Stimulated activated effector memory CD8-positive, alpha-beta T cell treated with anti-CD3 and anti-CD28 coated beads, Interleukin-12 subunit alpha, Interleukin-12 subunit beta, amount 100 ng/mL, for 72 hours (primary cell): ENCODE measurements at regions not wholly inside any gene's neighbourhood (a gene's known extent, or its start where the extent isn't known, plus 50 kb on each side); places are given as distances from the start of the nearest gene placed in this dataset.
"Not testable (repeated sequence)": the region's sequence is repeated elsewhere in the genome, so short reads cannot be mapped to it uniquely, and the experiment has no call there.

Experiments
- ATAC-seq: fragments of 150-1000 bp; cut with Tn5 transposase; 2 replicates; pipeline ENCODE4 v1.10.0; 2021
- DNase-seq, 2 donors: peaks; one replicate each; pipeline ENCODE4 v3.0.0; 2021 to 2022; ENCODE audit warnings: low spot score in 2 of 2
- H3K27ac Mint-ChIP-seq: one replicate; pipeline ENCODE4 v1.8.0; 2022; ENCODE audit warnings: mild to moderate bottlenecking, mixed read lengths
- H3K36me3 Mint-ChIP-seq: one replicate; pipeline ENCODE4 v1.8.0; 2022; ENCODE audit warnings: mild to moderate bottlenecking, mixed read lengths
- H3K4me1 Mint-ChIP-seq: one replicate; pipeline ENCODE4 v1.8.0; 2022; ENCODE audit warnings: mixed read lengths
- H3K4me3 Mint-ChIP-seq: one replicate; pipeline ENCODE4 v1.8.0; 2022; ENCODE audit warnings: mild to moderate bottlenecking, mixed read lengths
- H3K9me3 Mint-ChIP-seq: one replicate; pipeline ENCODE4 v1.8.0; 2022; ENCODE audit warnings: mixed read lengths

DNA sequence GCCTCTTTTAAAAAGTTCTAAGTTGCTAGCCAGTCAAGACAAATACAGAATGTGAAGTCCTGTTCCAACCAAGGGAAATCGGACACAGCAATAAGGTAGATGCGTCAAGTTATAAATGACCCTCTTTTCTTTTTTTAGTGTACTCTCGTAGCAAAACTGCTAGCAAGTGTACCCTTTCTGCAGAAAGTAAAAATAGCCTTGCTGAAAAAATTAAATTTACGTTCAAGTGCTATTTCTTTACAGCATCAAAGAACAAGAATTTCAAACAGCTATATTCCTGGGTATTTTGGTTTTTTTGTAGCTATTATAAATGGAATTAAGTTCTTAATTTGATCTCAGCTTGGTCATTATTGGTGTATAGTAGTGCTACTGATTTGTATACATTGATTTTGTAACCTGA lies 119.2 kb downstream of the NAA11 start:
- Mint-ChIP-seq H3K9me3 (peaks cover 3% of the 10 kb centered on the region), H3K36me3 (no peaks in the 10 kb centered on the region), H3K4me3 (no peak overlapping the region), H3K27ac (no peak overlapping the region), H3K4me1 (no peaks in the 10 kb centered on the region)
- ATAC-seq: no peak
- no peak for DNase-seq

DNA sequence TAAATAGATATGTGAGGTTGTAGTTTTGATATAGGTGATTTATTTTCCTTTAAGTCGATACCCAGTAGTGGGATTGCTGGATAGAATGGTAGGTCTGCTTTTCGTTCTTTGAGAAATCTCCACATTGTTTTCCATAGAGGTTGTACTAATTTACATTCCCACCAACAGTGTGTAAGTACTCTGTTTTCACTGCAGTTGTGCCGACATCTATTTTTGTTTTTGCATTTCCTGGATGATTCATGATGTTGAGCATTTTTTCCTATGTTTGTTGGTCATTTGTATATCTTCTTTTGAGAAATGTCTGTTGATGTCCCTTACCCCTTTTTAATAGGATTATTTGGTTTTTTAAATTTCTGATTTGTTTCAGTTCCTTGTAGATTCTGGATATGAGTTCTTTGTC lies 120.7 kb downstream of the NAA11 start:
- Mint-ChIP-seq H3K27ac (no peak overlapping the region), H3K9me3 (peaks cover 5% of the 10 kb centered on the region), H3K4me3 (no peak overlapping the region), H3K36me3 (no peaks in the 10 kb centered on the region), H3K4me1 (no peaks in the 10 kb centered on the region)
- no peak for DNase-seq
- ATAC-seq: no peak

GRCh38 chr4:79201971-79202370 lies 123.9 kb downstream of the NAA11 start:
- Mint-ChIP-seq H3K4me3 (no peak overlapping the region), H3K4me1 (no peaks in the 10 kb centered on the region), H3K9me3 (peaks cover 5% of the 10 kb centered on the region), H3K27ac (no peak overlapping the region), H3K36me3 (no peaks in the 10 kb centered on the region)
- no peak for DNase-seq
- ATAC-seq: no peak

DNA sequence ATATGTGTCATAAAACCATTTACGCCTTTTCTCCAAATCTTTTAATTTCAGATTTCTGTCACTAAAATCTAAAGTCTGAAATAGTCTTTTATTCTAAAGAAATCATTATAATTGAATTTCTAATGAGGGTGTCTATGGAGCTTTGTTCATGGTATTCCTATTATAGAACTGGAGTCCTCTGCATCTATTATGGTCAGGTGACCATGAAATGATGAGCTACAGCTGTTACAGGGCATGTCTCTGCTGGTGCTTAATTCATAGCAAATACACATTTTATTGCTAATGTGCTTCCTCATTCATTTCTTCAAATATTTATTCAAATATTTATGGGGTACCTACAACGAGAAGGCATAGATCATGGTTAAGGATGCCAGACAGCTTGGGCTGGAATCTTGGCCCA lies 126.1 kb downstream of the NAA11 start:
- no peaks in the 10 kb centered on the region for H3K4me1 Mint-ChIP-seq
- H3K9me3 Mint-ChIP-seq: peaks cover 9% of the 10 kb centered on the region
- no peaks in the 10 kb centered on the region for H3K36me3 Mint-ChIP-seq
- ATAC-seq (no peak), DNase-seq (no peak)
- H3K4me3 Mint-ChIP-seq: no peak overlapping the region
- H3K27ac Mint-ChIP-seq: no peak overlapping the region

DNA sequence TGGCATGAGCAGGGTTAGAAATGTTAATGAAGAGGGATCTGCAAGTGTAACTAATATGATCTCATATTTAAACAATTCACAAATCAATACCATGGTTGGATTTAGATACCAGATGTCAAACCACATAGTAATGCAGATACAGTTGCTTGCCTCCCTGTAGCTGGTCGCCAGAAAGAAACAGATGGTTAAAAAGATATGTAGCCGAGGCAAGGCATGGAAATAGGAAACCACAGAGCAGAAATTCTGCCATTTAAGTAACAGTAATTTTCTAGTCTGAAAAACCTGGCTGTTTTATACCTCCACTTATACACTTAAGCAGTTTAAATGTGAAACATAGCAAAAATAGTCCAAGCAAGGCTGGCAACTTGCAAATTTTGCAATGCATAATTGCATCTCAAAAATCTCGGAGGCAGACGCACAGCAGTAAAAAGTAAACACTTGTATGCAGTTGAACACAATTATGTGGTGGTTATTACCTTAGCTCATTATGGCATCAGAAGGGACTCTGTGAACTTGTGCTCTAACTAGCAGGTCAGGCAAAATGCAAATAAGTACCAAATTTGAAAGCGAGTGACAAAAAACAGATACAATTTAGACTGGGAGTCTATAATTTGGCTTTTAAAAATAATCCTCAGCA lies 126.8 kb downstream of the NAA11 start:
- DNase-seq: no peak
- ATAC-seq: no peak
- no peak overlapping the region for H3K27ac Mint-ChIP-seq
- H3K4me1 Mint-ChIP-seq: no peaks in the 10 kb centered on the region
- no peak overlapping the region for H3K4me3 Mint-ChIP-seq
- H3K36me3 Mint-ChIP-seq: no peaks in the 10 kb centered on the region
- peaks cover 12% of the 10 kb centered on the region for H3K9me3 Mint-ChIP-seq

- no peak for ATAC-seq
- Mint-ChIP-seq H3K27ac (no peak overlapping the region), H3K4me1 (no peaks in the 10 kb centered on the region), H3K4me3 (no peak overlapping the region), H3K36me3 (no peaks in the 10 kb centered on the region), H3K9me3 (peaks cover 12% of the 10 kb centered on the region)
- DNase-seq: no peak
Measured at GRCh38 chr4:79197275-79198009, 128.4 kb downstream of the NAA11 start.

GRCh38 chr4:79191292-79191691 lies 134.6 kb downstream of the NAA11 start:
- H3K36me3 Mint-ChIP-seq, H3K4me1 Mint-ChIP-seq, H3K4me3 Mint-ChIP-seq, ATAC-seq, DNase-seq, H3K27ac Mint-ChIP-seq: not testable (repeated sequence)
- peaks cover 19% of the 10 kb centered on the region for H3K9me3 Mint-ChIP-seq

DNA sequence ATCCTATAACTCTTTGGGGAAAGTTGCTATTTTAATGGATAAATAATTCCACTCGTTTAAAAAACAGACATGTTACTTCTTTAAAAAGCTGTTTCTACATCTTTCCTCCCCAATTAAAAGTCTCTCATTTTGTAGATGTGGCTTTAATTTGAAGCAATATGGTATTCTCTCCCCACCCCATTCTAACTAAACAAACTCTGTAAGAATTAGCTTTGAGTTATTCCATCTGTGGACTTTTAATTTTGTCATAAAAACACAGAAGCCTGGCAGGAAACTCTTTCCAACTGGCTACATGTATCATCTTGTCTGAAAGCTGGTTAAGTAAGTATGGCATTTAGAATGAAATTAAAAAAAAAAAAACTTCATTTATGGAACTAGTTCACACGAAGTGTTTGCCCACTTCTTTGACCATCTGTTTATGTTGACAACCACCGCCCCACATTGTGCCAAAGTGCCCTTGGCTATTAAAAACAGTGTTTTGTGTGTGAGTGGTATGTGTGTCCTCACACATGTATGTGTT lies 140.3 kb downstream of the NAA11 start:
- no peak for DNase-seq
- no peaks in the 10 kb centered on the region for H3K4me1 Mint-ChIP-seq
- no peak overlapping the region for H3K27ac Mint-ChIP-seq
- no peaks in the 10 kb centered on the region for H3K36me3 Mint-ChIP-seq
- H3K4me3 Mint-ChIP-seq: no peak overlapping the region
- ATAC-seq: no peak
- peaks cover 12% of the 10 kb centered on the region for H3K9me3 Mint-ChIP-seq

- Mint-ChIP-seq H3K4me1 (no peaks in the 10 kb centered on the region), H3K27ac (no peak overlapping the region), H3K9me3 (peaks cover 9% of the 10 kb centered on the region), H3K36me3 (no peaks in the 10 kb centered on the region), H3K4me3 (no peak overlapping the region)
- ATAC-seq: no peak
- DNase-seq: no peak
Measured at GRCh38 chr4:79184476-79184875, 141.4 kb downstream of the NAA11 start.

GRCh38 chr4:79182209-79182608 lies 143.7 kb downstream of the NAA11 start:
- Mint-ChIP-seq H3K36me3 (no peaks in the 10 kb centered on the region), H3K4me3 (no peak overlapping the region), H3K4me1 (no peaks in the 10 kb centered on the region), H3K9me3 (peaks cover 4% of the 10 kb centered on the region), H3K27ac (no peak overlapping the region)
- DNase-seq (no peak), ATAC-seq (no peak)

- Mint-ChIP-seq H3K27ac (no peak overlapping the region), H3K4me1 (no peaks in the 10 kb centered on the region), H3K36me3 (no peaks in the 10 kb centered on the region), H3K4me3 (no peak overlapping the region), H3K9me3 (peaks cover 4% of the 10 kb centered on the region)
- ATAC-seq (no peak), DNase-seq (no peak)
Measured at GRCh38 chr4:79181190-79181589, 144.7 kb downstream of the NAA11 start.

DNA sequence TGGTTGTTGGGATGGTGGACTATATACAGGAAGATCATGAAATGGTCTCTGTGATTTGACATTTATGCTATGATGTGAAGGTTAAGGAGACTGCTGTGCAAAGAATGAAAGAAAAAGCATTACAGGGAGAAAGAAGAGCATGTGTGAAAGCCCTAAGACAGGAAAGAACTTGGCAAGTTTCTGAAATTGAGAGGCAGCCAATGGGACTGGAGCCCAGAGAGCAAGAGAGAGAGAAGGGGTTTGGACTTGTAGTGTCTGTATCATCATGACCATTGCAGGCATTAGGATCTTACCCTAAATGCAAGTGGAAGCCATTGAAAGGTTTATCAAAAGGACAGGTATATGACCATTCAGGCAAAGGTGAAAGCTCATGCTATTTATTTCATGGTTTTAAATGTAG lies 147.1 kb downstream of the NAA11 start:
- no peak for DNase-seq
- Mint-ChIP-seq H3K4me3 (no peak overlapping the region), H3K36me3 (no peaks in the 10 kb centered on the region), H3K27ac (no peak overlapping the region), H3K9me3 (peaks cover 4% of the 10 kb centered on the region), H3K4me1 (no peaks in the 10 kb centered on the region)
- ATAC-seq: no peak

- H3K4me3 Mint-ChIP-seq: no peak overlapping the region
- ATAC-seq: no peak
- no peak overlapping the region for H3K27ac Mint-ChIP-seq
- H3K36me3 Mint-ChIP-seq: no peaks in the 10 kb centered on the region
- peaks cover 4% of the 10 kb centered on the region for H3K9me3 Mint-ChIP-seq
- H3K4me1 Mint-ChIP-seq: no peaks in the 10 kb centered on the region
- no peak for DNase-seq
Measured at GRCh38 chr4:79177388-79177787, 148.5 kb downstream of the NAA11 start.

GRCh38 chr4:79176351-79176750 lies 149.5 kb downstream of the NAA11 start:
- no peaks in the 10 kb centered on the region for H3K36me3 Mint-ChIP-seq
- H3K9me3 Mint-ChIP-seq: peaks cover 4% of the 10 kb centered on the region
- H3K4me1 Mint-ChIP-seq: no peaks in the 10 kb centered on the region
- no peak overlapping the region for H3K4me3 Mint-ChIP-seq
- ATAC-seq (no peak), DNase-seq (no peak)
- no peak overlapping the region for H3K27ac Mint-ChIP-seq

DNA sequence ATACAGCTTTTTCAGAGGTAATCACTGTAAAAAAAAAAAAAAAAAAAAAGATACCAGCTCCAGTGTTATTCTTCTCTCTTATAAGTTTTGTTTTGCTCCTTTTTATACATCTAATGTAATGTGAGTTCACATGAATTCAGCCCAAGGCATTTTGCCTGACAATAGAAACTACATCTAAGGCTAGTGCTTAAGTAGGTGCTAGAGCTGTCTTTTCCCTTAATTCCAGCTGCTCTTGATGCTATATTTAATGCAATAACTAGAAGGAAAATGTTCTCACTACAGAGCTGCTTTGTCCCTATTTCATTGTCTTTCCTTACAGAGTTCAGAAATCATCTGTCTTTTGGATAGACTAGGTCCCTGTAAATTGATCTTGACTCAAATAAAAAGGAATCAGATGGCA lies 150.1 kb downstream of the NAA11 start:
- DNase-seq (no peak), ATAC-seq (no peak)
- Mint-ChIP-seq H3K9me3 (peaks cover 4% of the 10 kb centered on the region), H3K4me1 (no peaks in the 10 kb centered on the region), H3K4me3 (no peak overlapping the region), H3K27ac (no peak overlapping the region), H3K36me3 (no peaks in the 10 kb centered on the region)

DNA sequence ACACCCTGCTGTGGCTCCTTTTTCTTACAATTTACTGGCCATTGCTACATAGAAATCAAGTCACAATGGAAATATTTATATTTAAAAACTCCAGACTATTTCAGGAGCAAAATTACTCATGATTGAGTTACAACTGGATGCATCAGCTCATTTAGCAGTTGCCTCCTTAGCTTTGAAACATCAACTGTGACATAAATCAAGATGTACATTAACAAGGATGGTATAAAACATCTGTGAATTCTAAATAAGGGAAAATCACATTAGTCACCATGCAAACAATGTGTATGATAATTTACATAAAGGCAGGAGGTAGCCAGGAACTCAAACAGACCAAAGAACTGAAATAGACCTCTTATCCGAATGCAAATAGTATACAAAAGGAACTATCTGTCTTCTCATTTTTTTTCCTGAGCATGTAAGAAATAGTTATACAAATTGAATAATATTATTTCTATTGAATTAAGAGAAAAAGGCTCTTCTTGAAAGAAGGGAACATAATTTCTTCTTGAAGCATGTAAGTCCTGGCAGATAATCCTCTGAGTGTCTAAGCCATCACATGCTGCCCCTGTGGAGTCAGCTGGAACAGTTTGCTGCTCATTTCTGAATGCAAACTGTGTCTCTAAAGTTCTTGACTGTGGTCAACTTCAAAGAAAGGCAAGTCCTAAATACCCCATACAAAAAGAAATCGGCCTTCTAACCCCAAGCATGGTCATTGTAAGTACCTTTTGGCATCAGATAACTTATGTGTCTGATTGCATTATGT lies 151.2 kb downstream of the NAA11 start:
- Mint-ChIP-seq H3K4me3 (no peak overlapping the region), H3K36me3 (no peaks in the 10 kb centered on the region), H3K4me1 (no peaks in the 10 kb centered on the region), H3K27ac (no peak overlapping the region), H3K9me3 (peaks cover 4% of the 10 kb centered on the region)
- no peak for ATAC-seq
- no peak for DNase-seq
